Activated CD8-positive, alpha-beta T cell treated with anti-CD3 and anti-CD28 coated beads for 36 hours (primary cell): ENCODE measurements at regions not wholly inside any gene's neighbourhood (a gene's known extent, or its start where the extent isn't known, plus 50 kb on each side); places are given as distances from the start of the nearest gene placed in this dataset.

Experiments
- ATAC-seq: fragments of 200-7000 bp; cut with Tn5 transposase; one replicate; pipeline ENCODE4 v1.10.0; 2021; ENCODE audit warnings: mild to moderate bottlenecking, moderate library complexity
- CTCF ChIA-PET: fragments of 350-600 bp; sonication (Branson Sonifier 250); formaldehyde crosslinking; loops from one replicate; lab custom pipeline; 2021; ENCODE audit warnings: antibody characterized with exemption; lab: Charles Lee
- POLR2A ChIA-PET: fragments of 350-600 bp; sonication (Branson Sonifier 250); formaldehyde crosslinking; loops from one replicate; lab custom pipeline; 2021; ENCODE audit warnings: antibody characterized with exemption; lab: Charles Lee
- DNase-seq: peaks from one replicate; pipeline ENCODE4 v3.0.0-alpha.2; 2020
- H3K27ac Mint-ChIP-seq: one replicate; pipeline ENCODE4 v1.8.0; 2021; ENCODE audit warnings: mild to moderate bottlenecking, mixed read lengths
- H3K27me3 Mint-ChIP-seq: one replicate; pipeline ENCODE4 v1.8.0; 2021; ENCODE audit warnings: mixed read lengths
- H3K36me3 Mint-ChIP-seq: one replicate; pipeline ENCODE4 v1.8.0; 2021; ENCODE audit warnings: low read depth, mixed read lengths
- H3K4me1 Mint-ChIP-seq: one replicate; pipeline ENCODE4 v1.8.0; 2021; ENCODE audit warnings: low read depth, mixed read lengths
- H3K4me3 Mint-ChIP-seq: one replicate; pipeline ENCODE4 v1.8.0; 2021; ENCODE audit warnings: mild to moderate bottlenecking, moderate library complexity, mixed read lengths
- H3K9me3 Mint-ChIP-seq: one replicate; pipeline ENCODE4 v1.8.0; 2021; ENCODE audit warnings: mixed read lengths
- CTCF ChIP-seq: fragments of 200-600 bp; IDR thresholded peaks from one replicate; pipeline ENCODE4 v1.8.0; 2022; ENCODE audit warnings: antibody characterized with exemption, mild to moderate bottlenecking
- intact Hi-C: fragments of 100-400 bp; cut with micrococcal nuclease; formaldehyde crosslinking; loops from one replicate; pipeline ENCODE4 v1.10.0; 2022

- Mint-ChIP-seq H3K27ac (no peak overlapping the region), H3K27me3 (no peaks in the 10 kb centered on the region), H3K4me1 (no peaks in the 10 kb centered on the region), H3K9me3 (no peaks in the 10 kb centered on the region), H3K4me3 (no peak overlapping the region), H3K36me3 (no peaks in the 10 kb centered on the region)
- TF ChIP-seq CTCF = no peak
- DNase-seq = no peak
- ChIA-PET POLR2A (interaction anchor here (0.6 kb wide), 1 partner anchor 17 kb away, joined by 3 read pairs; no protein-coding TSS in a partner anchor), CTCF (no interaction called here)
- intact Hi-C loops = no loop called here
- no peak for ATAC-seq
These were observed 907.7 kb downstream of the RAB28 start for GRCh38 chr4:12576409-12576808.

- ATAC-seq = no peak
- intact Hi-C loops = no loop called here
- POLR2A ChIA-PET = no interaction called here
- CTCF ChIA-PET = no interaction called here
- H3K27me3 Mint-ChIP-seq = no peaks in the 10 kb centered on the region
- H3K4me1 Mint-ChIP-seq = no peaks in the 10 kb centered on the region
- H3K27ac Mint-ChIP-seq = no peak overlapping the region
- H3K4me3 Mint-ChIP-seq = no peak overlapping the region
- no peaks in the 10 kb centered on the region for H3K9me3 Mint-ChIP-seq
- TF ChIP-seq CTCF = no peak
- no peak for DNase-seq
- no peaks in the 10 kb centered on the region for H3K36me3 Mint-ChIP-seq
These were observed 910.4 kb downstream of the RAB28 start for GRCh38 chr4:12573716-12574115.

GRCh38 chr4:12562476-12563140 is 921.5 kb downstream of the RAB28 start:
- Mint-ChIP-seq H3K36me3 (no peaks in the 10 kb centered on the region), H3K27me3 (no peaks in the 10 kb centered on the region), H3K4me3 (no peak overlapping the region), H3K9me3 (no peaks in the 10 kb centered on the region), H3K4me1 (no peaks in the 10 kb centered on the region), H3K27ac (no peak overlapping the region)
- DNase-seq (no peak), ATAC-seq (no peak)
- TF ChIP-seq CTCF = no peak
- CTCF ChIA-PET = no interaction called here
- POLR2A ChIA-PET = no interaction called here
- intact Hi-C loops = no loop called here

DNA sequence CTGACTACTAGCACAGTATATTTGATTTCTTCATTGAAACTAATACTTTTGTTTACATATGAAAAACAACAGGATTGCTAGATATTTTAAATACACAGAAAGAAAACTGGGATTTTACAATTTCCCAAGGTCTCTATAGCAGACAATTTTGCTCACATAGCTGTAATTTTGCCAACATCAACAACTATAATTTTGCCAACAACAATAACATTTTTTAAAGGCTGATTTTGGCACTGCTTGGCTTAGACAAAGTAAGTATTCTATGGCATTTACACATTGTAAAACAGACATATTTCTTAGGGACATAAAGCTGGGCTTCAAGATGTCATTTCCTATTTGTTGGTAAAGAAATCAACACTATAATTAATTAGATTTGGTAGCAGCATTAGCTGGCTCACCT is 922.1 kb downstream of the RAB28 start:
- no peaks in the 10 kb centered on the region for H3K9me3 Mint-ChIP-seq
- intact Hi-C loops = no loop called here
- H3K27ac Mint-ChIP-seq = no peak overlapping the region
- no peaks in the 10 kb centered on the region for H3K4me1 Mint-ChIP-seq
- ChIA-PET POLR2A (no interaction called here), CTCF (no interaction called here)
- no peaks in the 10 kb centered on the region for H3K36me3 Mint-ChIP-seq
- ATAC-seq (no peak), DNase-seq (no peak)
- H3K4me3 Mint-ChIP-seq = no peak overlapping the region
- H3K27me3 Mint-ChIP-seq = no peaks in the 10 kb centered on the region
- no peak for TF ChIP-seq CTCF

- Mint-ChIP-seq H3K36me3 (no peaks in the 10 kb centered on the region), H3K9me3 (peaks cover 11% of the 10 kb centered on the region), H3K27ac (no peak overlapping the region), H3K27me3 (no peaks in the 10 kb centered on the region), H3K4me1 (no peaks in the 10 kb centered on the region), H3K4me3 (no peak overlapping the region)
- intact Hi-C loops = no loop called here
- POLR2A ChIA-PET = no interaction called here
- CTCF ChIA-PET = no interaction called here
- ATAC-seq = no peak
- no peak for TF ChIP-seq CTCF
- no peak for DNase-seq
These were observed 929.1 kb downstream of the RAB28 start for GRCh38 chr4:12555011-12555410.
